ENCODE measurements at regions not wholly inside any gene's neighbourhood (a gene's known extent, or its start where the extent isn't known, plus 50 kb on each side); places are given as distances from the start of the nearest gene placed in this dataset.
"Not testable (repeated sequence)": the region's sequence is repeated elsewhere in the genome, so short reads cannot be mapped to it uniquely, and the experiment has no call there.

DNA sequence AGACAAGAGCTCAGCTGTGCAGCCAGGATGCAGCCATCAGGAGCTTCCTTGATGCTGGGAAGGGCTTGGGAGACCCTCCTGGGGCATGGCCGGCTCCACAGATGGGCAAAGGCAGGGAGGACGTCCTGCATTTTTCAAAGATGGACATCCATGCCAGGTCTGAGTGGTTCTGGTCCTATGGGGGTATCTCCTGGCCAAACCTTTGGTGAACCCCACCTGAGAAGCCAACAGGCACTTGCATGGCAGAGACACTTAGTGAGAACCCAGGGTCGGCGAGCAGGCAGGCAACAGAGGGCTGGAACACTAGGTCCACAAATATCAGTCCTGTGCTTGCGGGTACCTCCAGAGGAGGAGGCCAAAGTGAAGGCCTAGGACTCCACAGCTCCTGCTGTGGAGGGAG lies 70.0 kb downstream of the KCTD15 start:
- H3K4me3 ChIP-seq (ENCODE audit: severe bottlenecking) = no peak overlapping the region
- TF ChIP-seq, protein P1, sequence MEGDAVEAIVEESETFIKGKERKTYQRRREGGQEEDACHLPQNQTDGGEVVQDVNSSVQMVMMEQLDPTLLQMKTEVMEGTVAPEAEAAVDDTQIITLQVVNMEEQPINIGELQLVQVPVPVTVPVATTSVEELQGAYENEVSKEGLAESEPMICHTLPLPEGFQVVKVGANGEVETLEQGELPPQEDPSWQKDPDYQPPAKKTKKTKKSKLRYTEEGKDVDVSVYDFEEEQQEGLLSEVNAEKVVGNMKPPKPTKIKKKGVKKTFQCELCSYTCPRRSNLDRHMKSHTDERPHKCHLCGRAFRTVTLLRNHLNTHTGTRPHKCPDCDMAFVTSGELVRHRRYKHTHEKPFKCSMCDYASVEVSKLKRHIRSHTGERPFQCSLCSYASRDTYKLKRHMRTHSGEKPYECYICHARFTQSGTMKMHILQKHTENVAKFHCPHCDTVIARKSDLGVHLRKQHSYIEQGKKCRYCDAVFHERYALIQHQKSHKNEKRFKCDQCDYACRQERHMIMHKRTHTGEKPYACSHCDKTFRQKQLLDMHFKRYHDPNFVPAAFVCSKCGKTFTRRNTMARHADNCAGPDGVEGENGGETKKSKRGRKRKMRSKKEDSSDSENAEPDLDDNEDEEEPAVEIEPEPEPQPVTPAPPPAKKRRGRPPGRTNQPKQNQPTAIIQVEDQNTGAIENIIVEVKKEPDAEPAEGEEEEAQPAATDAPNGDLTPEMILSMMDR (IDR thresholded peaks at IDR 0.05; ENCODE audit: poor library complexity, severe bottlenecking) = no peak
- no peak for ATAC-seq (ENCODE audit: low read depth)
- H3K36me3 ChIP-seq (ENCODE audit: low read depth) = no peaks in the 10 kb centered on the region
- no peaks in the 10 kb centered on the region for H3K9me3 ChIP-seq (ENCODE audit: severe bottlenecking)
- H3K27me3 ChIP-seq (ENCODE audit: insufficient read depth, poor library complexity, severe bottlenecking) = no peaks in the 10 kb centered on the region
- H3K4me1 ChIP-seq (ENCODE audit: insufficient read depth, poor library complexity, severe bottlenecking) = no peaks in the 10 kb centered on the region
- no peak overlapping the region for H3K27ac ChIP-seq (ENCODE audit: poor library complexity, severe bottlenecking)
- no peak for DNase-seq (ENCODE audit: low spot score)

DNA sequence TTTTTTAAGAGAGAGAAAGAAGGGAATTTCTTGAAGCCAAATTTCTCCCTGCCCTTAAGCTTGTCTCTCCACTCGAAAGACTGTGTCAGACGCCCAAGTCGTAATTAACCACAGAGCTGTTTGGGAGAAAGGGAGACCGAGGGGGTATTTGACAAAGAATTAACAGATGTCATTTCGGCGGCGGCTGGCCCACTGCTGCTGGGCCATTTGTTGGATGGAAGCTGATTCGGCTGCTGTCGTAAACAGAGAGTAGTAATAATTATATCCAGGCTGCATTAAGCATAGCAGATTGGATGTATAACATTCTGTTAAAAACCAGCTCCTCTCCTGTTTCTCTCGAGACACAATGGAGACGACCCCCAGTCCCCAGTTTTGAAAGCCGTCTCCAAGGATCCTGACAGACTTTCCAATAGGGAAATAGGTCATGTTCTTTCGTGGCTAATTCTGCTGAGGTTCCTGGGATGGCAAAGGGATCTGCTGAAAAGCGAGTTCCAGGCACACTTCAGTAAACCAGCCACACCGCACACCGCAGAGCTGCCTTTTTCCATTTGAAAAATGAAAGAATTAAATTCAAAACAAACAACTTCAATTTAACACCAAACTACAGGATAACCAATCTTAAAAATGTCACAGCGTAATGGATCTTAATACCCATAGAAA lies 71.5 kb downstream of the KCTD15 start:
- no peak overlapping the region for H3K4me3 ChIP-seq (ENCODE audit: severe bottlenecking)

DNA sequence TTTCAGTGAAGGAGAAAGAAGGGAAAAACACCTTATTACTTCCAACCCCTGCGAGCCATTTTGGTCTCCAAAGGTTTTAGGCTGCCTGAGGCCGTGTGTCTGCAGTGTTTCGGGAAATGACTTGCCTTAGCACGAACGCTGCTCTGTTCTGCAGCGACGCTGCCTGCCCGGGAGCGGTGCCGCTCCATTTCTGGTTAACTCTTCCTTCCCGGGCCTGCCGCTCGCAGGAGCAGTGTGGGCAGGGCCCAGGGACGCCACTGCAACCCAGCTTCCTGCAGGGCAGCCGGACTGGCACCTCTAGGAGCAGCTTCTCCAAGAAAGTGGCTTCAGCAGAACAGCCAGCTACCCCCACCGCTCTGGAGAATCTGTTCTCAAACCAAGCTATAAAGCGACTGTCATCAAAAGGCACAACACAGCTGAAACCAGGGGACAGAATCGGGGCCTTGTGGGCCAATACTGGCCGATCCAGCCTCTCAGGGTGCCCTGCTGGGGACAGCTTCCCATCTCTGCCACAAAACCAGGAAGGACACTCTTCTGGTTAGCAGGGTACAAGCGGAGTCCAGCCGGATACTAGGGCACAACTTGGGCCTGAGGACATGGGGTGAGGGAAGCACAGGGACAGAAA lies 72.2 kb downstream of the KCTD15 start:
- Histone ChIP-seq H3K27me3 (ENCODE audit: insufficient read depth, poor library complexity, severe bottlenecking) (no peaks in the 10 kb centered on the region), H3K4me3 (ENCODE audit: severe bottlenecking) (no peak overlapping the region), H3K4me1 (ENCODE audit: insufficient read depth, poor library complexity, severe bottlenecking) (no peaks in the 10 kb centered on the region), H3K36me3 (ENCODE audit: low read depth) (no peaks in the 10 kb centered on the region), H3K27ac (ENCODE audit: poor library complexity, severe bottlenecking) (no peak overlapping the region), H3K9me3 (ENCODE audit: severe bottlenecking) (no peaks in the 10 kb centered on the region)
- ATAC-seq (ENCODE audit: low read depth) (peak; percentile 61; the same call in 2 of the 3 replicates), DNase-seq (ENCODE audit: low spot score) (no peak)
- TF ChIP-seq, protein P1 (IDR thresholded peaks at IDR 0.05; ENCODE audit: poor library complexity, severe bottlenecking) = no peak

More for the DNA sequence above, 71.5 kb downstream of the KCTD15 start:
- no peaks in the 10 kb centered on the region for H3K9me3 ChIP-seq (ENCODE audit: severe bottlenecking)
- ATAC-seq (ENCODE audit: low read depth) = no peak
- TF ChIP-seq, protein P1 (IDR thresholded peaks at IDR 0.05; ENCODE audit: poor library complexity, severe bottlenecking) = no peak
- H3K4me1 ChIP-seq (ENCODE audit: insufficient read depth, poor library complexity, severe bottlenecking) = no peaks in the 10 kb centered on the region
- H3K27ac ChIP-seq (ENCODE audit: poor library complexity, severe bottlenecking) = no peak overlapping the region
- DNase-seq (ENCODE audit: low spot score) = no peak
- H3K27me3 ChIP-seq (ENCODE audit: insufficient read depth, poor library complexity, severe bottlenecking) = no peaks in the 10 kb centered on the region
- H3K36me3 ChIP-seq (ENCODE audit: low read depth) = no peaks in the 10 kb centered on the region

DNA sequence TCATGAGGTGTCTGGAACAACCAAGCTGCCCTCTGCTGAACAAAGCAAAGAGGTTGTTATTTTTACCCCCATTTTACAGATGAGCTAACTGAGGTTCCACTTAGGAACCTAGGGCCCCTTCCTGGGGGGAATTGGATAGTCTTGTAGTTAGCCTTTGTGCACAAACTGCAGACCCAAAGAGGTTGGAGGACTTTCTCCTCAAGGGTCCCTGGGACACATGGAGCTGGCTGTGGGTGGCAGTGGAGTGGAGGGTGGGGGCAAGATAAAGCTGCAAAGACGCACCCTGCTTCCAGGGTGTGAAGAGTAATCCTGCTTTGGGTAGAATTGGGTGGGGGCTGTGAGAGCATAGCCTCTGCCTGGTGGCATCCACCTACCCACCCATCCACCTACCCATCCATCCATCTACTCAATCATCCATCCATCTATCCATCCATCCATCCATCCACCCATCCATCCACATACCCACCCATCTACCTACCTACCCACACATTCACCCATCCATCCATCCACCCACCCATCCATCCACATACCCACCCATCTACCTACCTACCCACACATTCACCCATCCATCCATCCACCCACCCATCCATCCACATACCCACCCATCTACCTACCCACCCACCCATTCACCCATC lies 73.7 kb downstream of the KCTD15 start:
- not testable (repeated sequence) for H3K27me3 ChIP-seq (ENCODE audit: insufficient read depth, poor library complexity, severe bottlenecking)

DNA sequence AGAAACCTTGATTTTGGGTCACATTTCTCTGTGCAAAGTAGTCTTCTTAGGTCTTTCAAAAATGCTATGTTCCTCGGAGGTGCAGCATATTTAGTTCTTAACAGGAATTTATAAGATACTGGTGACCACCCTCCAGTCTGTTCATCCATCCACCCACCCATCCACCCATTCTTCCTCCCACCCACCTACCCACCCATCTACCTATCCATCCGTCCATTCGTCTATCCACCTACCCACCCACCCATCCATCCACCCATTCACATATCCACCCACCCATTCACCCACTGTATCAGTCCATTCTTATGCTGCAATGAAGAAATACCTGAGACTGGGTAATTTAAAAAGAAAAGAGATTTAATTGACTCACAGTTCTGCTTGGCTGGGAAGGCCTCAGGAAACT lies 74.9 kb downstream of the KCTD15 start:
- DNase-seq (ENCODE audit: low spot score) (no peak), ATAC-seq (ENCODE audit: low read depth) (no peak)
- Histone ChIP-seq H3K4me3 (ENCODE audit: severe bottlenecking) (no peak overlapping the region), H3K27ac (ENCODE audit: poor library complexity, severe bottlenecking) (no peak overlapping the region), H3K9me3 (ENCODE audit: severe bottlenecking) (no peaks in the 10 kb centered on the region), H3K36me3 (ENCODE audit: low read depth) (no peaks in the 10 kb centered on the region), H3K27me3 (ENCODE audit: insufficient read depth, poor library complexity, severe bottlenecking) (no peaks in the 10 kb centered on the region), H3K4me1 (ENCODE audit: insufficient read depth, poor library complexity, severe bottlenecking) (no peaks in the 10 kb centered on the region)
- TF ChIP-seq, protein P1 (IDR thresholded peaks at IDR 0.05; ENCODE audit: poor library complexity, severe bottlenecking) = no peak

More for the DNA sequence above, 73.7 kb downstream of the KCTD15 start:
- H3K4me3 ChIP-seq (ENCODE audit: severe bottlenecking); H3K36me3 ChIP-seq (ENCODE audit: low read depth); ATAC-seq (ENCODE audit: low read depth); H3K4me1 ChIP-seq (ENCODE audit: insufficient read depth, poor library complexity, severe bottlenecking); H3K27ac ChIP-seq (ENCODE audit: poor library complexity, severe bottlenecking); DNase-seq (ENCODE audit: low spot score); H3K9me3 ChIP-seq (ENCODE audit: severe bottlenecking): not testable (repeated sequence)
